ENCODE measurements at regions not wholly inside any gene's neighbourhood (a gene's known extent, or its start where the extent isn't known, plus 50 kb on each side); places are given as distances from the start of the nearest gene placed in this dataset.

DNA sequence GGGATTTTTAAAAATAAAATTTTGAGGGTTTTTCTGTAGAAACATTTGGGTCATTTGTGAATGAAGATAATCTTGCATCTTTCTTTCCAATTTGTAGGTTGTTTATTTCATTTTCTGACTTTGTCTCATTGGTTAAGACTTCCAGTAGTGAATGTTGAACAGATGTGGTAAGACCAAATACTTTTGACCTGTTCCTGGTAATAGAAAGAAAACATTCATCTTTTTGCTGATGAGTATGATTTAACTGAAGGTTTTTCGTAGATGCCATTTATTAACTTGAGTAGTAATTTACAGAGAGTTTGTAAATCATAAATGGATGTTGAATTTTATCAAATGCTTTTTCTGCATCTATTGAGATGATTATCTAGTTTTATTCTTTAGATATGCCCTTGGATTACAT, 416.1 kb upstream of the CITED2 start:
- TF ChIP-seq CTCF (IDR thresholded peaks at IDR 0.05): no peak
- no peak for TF ChIP-seq POLR2A (IDR thresholded peaks at IDR 0.05)
- TF ChIP-seq EP300 (IDR thresholded peaks at IDR 0.05): no peak
- TF ChIP-seq POLR2AphosphoS5 (IDR thresholded peaks at IDR 0.05): no peak
